Omental fat pad (tissue), 3 donors: ENCODE measurements at regions not wholly inside any gene's neighbourhood (a gene's known extent, or its start where the extent isn't known, plus 50 kb on each side); places are given as distances from the start of the nearest gene placed in this dataset.

Source experiments
- ATAC-seq: fragments of 150-250 bp; one replicate; pipeline ENCODE4 v1.9.1; 2016; ENCODE audit warnings: mild to moderate bottlenecking, moderate library complexity; ENCODE audit not compliant: low FRiP score
- DNase-seq: peaks from one replicate; pipeline ENCODE4 v3.0.0-alpha.2; 2019; ENCODE audit warnings: low spot score
- CTCF ChIP-seq, 3 donors: fragments of 450-650 bp; IDR thresholded peaks; one replicate each; pipeline ENCODE4 v1.5.1; 2016 to 2017; ENCODE audit warnings: antibody characterized with exemption in 3 of 3, mild to moderate bottlenecking in 3 of 3, moderate library complexity in 2 of 3

GRCh38 chr13:97621025-97621424 lies 187.1 kb downstream of the RAP2A start:
- no peak for DNase-seq
- no peak for ATAC-seq
- TF ChIP-seq CTCF (IDR thresholded peaks at IDR 0.05) = no peak

GRCh38 chr13:97621631-97622030 lies 187.7 kb downstream of the RAP2A start:
- DNase-seq = no peak
- no peak for ATAC-seq

GRCh38 chr13:97627566-97627965 lies 193.6 kb downstream of the RAP2A start:
- DNase-seq (no peak), ATAC-seq (peak; percentile 92)
- TF ChIP-seq CTCF (IDR thresholded peaks at IDR 0.05) = no peak

More at GRCh38 chr13:97621631-97622030, 187.7 kb downstream of the RAP2A start:
- no peak for TF ChIP-seq CTCF (IDR thresholded peaks at IDR 0.05)

- TF ChIP-seq CTCF (IDR thresholded peaks at IDR 0.05) = no peak
- no peak for ATAC-seq
- no peak for DNase-seq
These were observed 195.8 kb downstream of the RAP2A start for GRCh38 chr13:97629601-97630272.

GRCh38 chr13:97630725-97631124 lies 196.8 kb downstream of the RAP2A start:
- no peak for DNase-seq
- no peak for TF ChIP-seq CTCF (IDR thresholded peaks at IDR 0.05)
- no peak for ATAC-seq

- no peak for TF ChIP-seq CTCF (IDR thresholded peaks at IDR 0.05)
- DNase-seq = no peak
- no peak for ATAC-seq
These were observed 197.2 kb downstream of the RAP2A start for GRCh38 chr13:97631158-97631557.

- DNase-seq (no peak), ATAC-seq (no peak)
- no peak for TF ChIP-seq CTCF (IDR thresholded peaks at IDR 0.05)
These were observed 205.3 kb downstream of the RAP2A start for GRCh38 chr13:97639236-97639635.
